Immature natural killer cell (primary cell): ENCODE measurements at regions not wholly inside any gene's neighbourhood (a gene's known extent, or its start where the extent isn't known, plus 50 kb on each side); places are given as distances from the start of the nearest gene placed in this dataset.
"Not testable (repeated sequence)": the region's sequence is repeated elsewhere in the genome, so short reads cannot be mapped to it uniquely, and the experiment has no call there.

Experiments
- DNase-seq, 3 donors: peaks; one replicate each; pipeline ENCODE4 v3.0.0; 2022; ENCODE audit warnings: mixed read lengths in 1 of 3
- H3K27ac Mint-ChIP-seq, 6 donors: one replicate each; pipeline ENCODE4 v1.8.0; 2020; ENCODE audit warnings: mixed read lengths in 6 of 6, mild to moderate bottlenecking in 5 of 6, inconsistent platforms in 4 of 6, moderate library complexity in 3 of 6
- H3K27me3 Mint-ChIP-seq, 3 donors: one replicate each; pipeline ENCODE4 v1.8.0; 2020 to 2021; ENCODE audit warnings: low read depth in 3 of 3, mild to moderate bottlenecking in 3 of 3, mixed read lengths in 3 of 3, moderate library complexity in 3 of 3, inconsistent platforms in 1 of 3
- H3K36me3 Mint-ChIP-seq, 3 donors: one replicate each; pipeline ENCODE4 v1.8.0; 2020; ENCODE audit warnings: mixed read lengths in 3 of 3, inconsistent platforms in 2 of 3, mild to moderate bottlenecking in 2 of 3
- H3K4me1 Mint-ChIP-seq, 2 donors: one replicate each; pipeline ENCODE4 v1.8.0; 2020; ENCODE audit warnings: inconsistent platforms in 2 of 2, mild to moderate bottlenecking in 2 of 2, mixed read lengths in 2 of 2, moderate library complexity in 1 of 2
- H3K4me3 Mint-ChIP-seq, 5 donors: one replicate each; pipeline ENCODE4 v1.8.0; 2020; ENCODE audit warnings: mild to moderate bottlenecking in 5 of 5, mixed read lengths in 5 of 5, inconsistent platforms in 3 of 5, moderate library complexity in 3 of 5
- H3K9me3 Mint-ChIP-seq, 6 donors: one replicate each; pipeline ENCODE4 v1.8.0; 2020; ENCODE audit warnings: mild to moderate bottlenecking in 6 of 6, mixed read lengths in 6 of 6, inconsistent platforms in 4 of 6, moderate library complexity in 3 of 6

DNA sequence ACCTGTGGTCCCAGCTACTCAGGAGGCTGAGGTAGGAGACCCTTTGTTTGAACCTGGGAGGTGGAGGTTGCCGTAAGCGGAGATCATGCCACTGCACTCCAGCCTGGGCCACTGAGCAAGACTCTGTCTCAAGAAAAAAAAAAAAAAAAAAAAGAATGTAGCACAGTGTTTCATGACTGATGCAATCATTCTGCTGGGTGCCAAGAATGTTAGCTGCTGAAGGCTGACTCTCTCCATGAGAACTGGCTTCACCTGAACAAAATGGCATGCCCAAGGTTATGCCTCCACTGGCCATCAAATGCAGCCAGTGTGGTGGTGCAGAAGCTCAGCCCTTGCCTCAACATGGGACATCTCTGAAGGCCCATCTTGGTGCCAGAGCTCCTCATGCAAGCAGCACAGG, 412.1 kb downstream of the ADAM29 start:
- no peaks in the 10 kb centered on the region for H3K4me1 Mint-ChIP-seq
- no peak overlapping the region for H3K27ac Mint-ChIP-seq
- no peaks in the 10 kb centered on the region for H3K27me3 Mint-ChIP-seq
- DNase-seq: no peak
- peaks cover 0 to 3% (median 0%) of the 10 kb centered on the region in 3 donors for H3K36me3 Mint-ChIP-seq
- no peak overlapping the region for H3K4me3 Mint-ChIP-seq
- H3K9me3 Mint-ChIP-seq: peaks cover 10 to 39% (median 12%) of the 10 kb centered on the region in 6 donors

DNA sequence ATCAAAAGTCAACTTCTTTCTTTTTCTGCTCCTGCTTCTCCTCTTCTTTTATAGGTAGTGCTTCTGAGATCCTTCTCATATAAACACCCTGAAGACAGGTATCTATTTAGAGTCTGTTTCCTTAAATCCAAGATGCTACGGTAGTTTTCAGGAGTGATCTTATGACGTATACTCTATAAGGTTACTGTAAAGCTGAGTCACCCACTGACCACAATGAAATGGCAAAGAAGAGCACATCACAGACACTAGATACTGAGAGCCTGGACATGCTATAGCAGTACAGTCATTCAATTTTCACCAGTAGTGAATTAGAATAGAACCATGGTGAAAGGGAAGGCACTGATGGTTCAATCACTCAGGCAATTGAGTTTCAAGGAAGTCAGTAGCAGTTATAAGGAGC, 412.5 kb downstream of the ADAM29 start:
- Mint-ChIP-seq H3K9me3 (peaks cover 10 to 39% (median 12%) of the 10 kb centered on the region in 6 donors), H3K36me3 (peaks cover 0 to 3% (median 0%) of the 10 kb centered on the region in 3 donors), H3K27ac (no peak overlapping the region), H3K27me3 (no peaks in the 10 kb centered on the region), H3K4me3 (no peak overlapping the region), H3K4me1 (no peaks in the 10 kb centered on the region)
- DNase-seq: no peak

DNA sequence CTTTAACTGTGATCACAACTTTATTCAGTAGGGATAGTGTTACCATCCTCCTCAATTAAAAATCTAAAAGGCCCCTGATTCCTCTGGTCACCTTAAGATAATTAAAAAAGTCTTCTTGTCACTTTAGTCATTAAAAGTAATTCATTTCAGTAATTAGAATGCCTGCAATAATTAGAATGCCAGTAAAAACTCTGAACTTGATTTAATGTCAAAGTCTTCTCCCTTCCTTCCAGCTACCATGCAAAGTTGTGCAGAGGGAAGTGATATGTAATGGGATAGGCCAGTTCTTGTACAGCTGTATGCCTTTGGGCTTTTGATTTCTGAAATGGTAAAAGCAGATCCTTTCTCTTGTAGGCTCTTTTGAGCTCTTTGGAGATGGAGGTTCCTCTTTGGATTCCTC, 417.2 kb downstream of the ADAM29 start:
- no peak overlapping the region for H3K27ac Mint-ChIP-seq
- H3K9me3 Mint-ChIP-seq: peaks cover 4 to 30% (median 5%) of the 10 kb centered on the region in 6 donors
- peaks cover 0 to 2% (median 1%) of the 10 kb centered on the region in 3 donors for H3K27me3 Mint-ChIP-seq
- no peaks in the 10 kb centered on the region for H3K36me3 Mint-ChIP-seq
- no peak overlapping the region for H3K4me3 Mint-ChIP-seq
- DNase-seq: no peak
- no peaks in the 10 kb centered on the region for H3K4me1 Mint-ChIP-seq

DNA sequence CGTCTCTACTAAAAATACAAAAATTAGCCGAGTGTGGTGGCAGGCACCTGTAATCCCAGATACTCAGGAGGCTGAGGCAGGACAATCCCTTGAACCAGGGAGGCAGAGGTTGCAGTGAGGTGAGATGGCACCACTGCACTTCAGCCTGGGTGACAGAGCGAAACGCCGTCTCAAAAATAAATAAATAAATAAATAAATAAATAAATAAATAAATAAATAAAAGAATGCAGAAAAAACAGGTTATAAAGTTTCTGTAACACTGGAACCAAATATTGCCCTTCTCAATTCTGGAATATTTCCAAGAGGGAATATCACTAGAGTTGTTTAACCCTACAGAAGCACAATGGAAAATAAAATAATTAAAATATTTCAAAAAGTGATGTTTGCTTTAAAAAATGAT, 418.4 kb downstream of the ADAM29 start:
- peaks cover 2 to 29% (median 8%) of the 10 kb centered on the region in 6 donors for H3K9me3 Mint-ChIP-seq
- not testable (repeated sequence) for H3K27me3 Mint-ChIP-seq, H3K4me1 Mint-ChIP-seq, H3K4me3 Mint-ChIP-seq, DNase-seq, H3K27ac Mint-ChIP-seq, H3K36me3 Mint-ChIP-seq

DNA sequence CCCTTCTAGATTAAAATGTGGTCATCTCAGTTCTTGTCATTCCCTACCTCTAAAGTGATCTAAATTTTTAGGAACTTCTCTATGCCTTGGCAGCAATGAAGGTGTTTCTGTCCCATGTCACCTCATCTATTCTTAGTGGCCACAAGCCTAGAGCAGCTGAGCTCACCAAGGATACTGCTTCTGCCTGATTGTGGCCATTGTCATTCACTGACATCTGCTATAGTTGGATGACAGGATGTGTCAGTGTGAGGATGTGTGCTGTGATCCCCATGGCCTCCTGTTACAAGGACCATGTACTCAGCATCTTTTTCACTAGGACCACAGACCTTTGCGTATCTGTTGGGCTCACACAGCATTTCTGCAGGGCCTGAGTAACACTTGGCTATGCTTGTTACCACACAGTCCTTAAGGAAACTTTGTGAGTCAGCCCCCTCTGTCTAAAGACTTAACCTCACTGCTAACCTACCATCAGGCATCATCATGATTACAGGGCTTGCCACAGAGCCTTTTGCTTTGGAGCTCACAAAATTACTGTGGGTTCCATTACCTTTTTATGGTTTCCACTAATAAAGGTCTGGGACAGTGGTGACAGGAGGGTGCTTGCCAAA, 421.0 kb downstream of the ADAM29 start:
- no peak overlapping the region for H3K4me3 Mint-ChIP-seq
- H3K27ac Mint-ChIP-seq: no peak overlapping the region
- DNase-seq: no peak
- H3K4me1 Mint-ChIP-seq: no peaks in the 10 kb centered on the region
- peaks cover 0 to 2% (median 2%) of the 10 kb centered on the region in 3 donors for H3K27me3 Mint-ChIP-seq
- peaks cover 4 to 19% (median 12%) of the 10 kb centered on the region in 6 donors for H3K9me3 Mint-ChIP-seq
- peaks cover 0 to 4% (median 0%) of the 10 kb centered on the region in 3 donors for H3K36me3 Mint-ChIP-seq

DNA sequence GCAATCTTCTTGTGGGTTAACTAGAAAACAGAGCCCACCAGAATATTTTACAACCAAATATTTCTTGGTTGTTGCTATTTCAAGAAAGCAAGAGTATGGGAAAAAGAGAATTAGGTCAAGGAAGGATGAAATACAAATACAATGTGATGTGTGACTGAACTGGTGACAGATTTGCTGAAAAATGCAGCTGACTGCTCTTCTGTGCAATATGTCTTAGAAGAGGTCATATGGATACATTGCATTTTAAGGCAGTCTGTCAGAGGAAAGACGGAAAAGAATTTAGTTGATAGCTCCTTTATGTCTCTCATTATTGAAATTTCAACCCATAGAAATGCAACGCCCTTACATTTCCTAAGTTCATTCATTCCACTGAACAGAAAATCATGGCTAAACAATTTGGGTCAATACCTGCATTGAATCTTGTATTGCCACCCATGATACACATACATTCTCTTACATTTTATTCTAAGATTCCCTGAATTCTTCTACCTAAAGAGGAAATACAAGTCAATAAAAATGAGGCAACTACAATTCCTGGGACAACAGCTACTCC, 423.1 kb downstream of the ADAM29 start:
- Mint-ChIP-seq H3K4me1 (no peaks in the 10 kb centered on the region), H3K27me3 (peaks cover 0 to 2% (median 2%) of the 10 kb centered on the region in 3 donors), H3K9me3 (peaks cover 6 to 28% (median 15%) of the 10 kb centered on the region in 6 donors), H3K36me3 (peaks cover 0 to 5% (median 0%) of the 10 kb centered on the region in 3 donors), H3K27ac (no peak overlapping the region), H3K4me3 (no peak overlapping the region)
- no peak for DNase-seq

DNA sequence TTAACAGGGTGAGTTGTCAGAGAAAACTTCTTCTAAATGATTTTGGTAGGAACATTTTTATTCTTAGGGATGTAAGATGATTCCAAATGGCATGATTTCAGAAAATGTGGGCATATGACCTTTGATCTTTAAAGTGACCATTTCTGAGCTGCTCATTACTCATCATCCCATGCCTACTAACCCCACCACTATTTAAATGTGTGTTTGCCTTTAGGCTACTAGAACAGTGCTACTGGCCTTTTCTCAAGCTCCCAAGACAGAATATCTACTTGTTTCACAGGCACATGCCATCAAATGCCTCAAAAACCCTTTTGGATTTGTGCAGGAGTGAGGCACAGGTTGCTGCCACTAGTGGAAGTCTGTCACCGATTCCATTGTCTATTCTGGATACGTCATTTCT, 428.2 kb downstream of the ADAM29 start:
- H3K4me1 Mint-ChIP-seq: no peaks in the 10 kb centered on the region
- H3K27ac Mint-ChIP-seq: no peak overlapping the region
- H3K27me3 Mint-ChIP-seq: peaks cover 0 to 2% (median 0%) of the 10 kb centered on the region in 3 donors
- no peak overlapping the region for H3K4me3 Mint-ChIP-seq
- H3K9me3 Mint-ChIP-seq: peaks cover 8 to 34% (median 19%) of the 10 kb centered on the region in 6 donors
- H3K36me3 Mint-ChIP-seq: peaks cover 0 to 5% (median 0%) of the 10 kb centered on the region in 3 donors
- DNase-seq: no peak

DNA sequence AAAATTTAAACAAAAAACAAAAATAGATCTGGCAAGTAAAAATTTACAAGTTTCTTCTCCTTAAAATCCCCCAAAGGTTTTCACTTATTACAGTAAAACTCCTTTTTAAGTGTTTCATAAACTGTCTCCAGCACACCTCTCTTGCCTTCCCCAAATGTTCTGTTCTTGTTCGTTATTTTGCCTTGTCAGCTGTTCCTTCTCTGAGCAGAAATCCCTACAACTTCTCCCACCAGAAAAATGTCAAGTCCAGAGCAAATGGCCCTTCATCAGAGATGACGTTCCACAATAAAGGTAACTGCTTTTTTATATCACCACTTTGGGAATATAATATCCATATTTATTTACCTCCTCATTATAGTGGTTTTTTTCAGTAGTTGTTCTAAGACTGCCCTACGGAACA, 432.1 kb downstream of the ADAM29 start:
- Mint-ChIP-seq H3K9me3 (peaks cover 8 to 38% (median 23%) of the 10 kb centered on the region in 6 donors), H3K27ac (no peak overlapping the region), H3K4me1 (no peaks in the 10 kb centered on the region), H3K36me3 (no peaks in the 10 kb centered on the region), H3K4me3 (no peak overlapping the region), H3K27me3 (peaks cover 0 to 2% (median 0%) of the 10 kb centered on the region in 3 donors)
- DNase-seq: no peak

DNA sequence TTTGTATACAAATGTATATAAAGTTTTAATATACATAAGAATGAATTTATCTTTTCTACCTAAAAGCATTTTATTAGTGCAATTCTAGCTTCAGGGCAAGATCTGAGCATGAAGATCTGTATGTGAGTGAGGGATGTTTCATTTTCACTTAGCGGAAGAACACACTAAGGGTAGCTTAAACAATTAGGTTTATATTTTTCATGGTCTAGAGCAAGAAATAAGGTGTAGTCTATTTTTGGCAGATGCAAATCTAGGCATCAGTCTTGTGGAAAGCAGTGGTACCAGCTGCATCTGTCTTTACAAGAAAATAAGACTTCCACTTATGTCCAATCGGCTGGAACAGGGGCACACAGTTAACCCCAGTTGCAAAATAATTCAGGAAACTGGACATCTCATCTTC, 433.3 kb downstream of the ADAM29 start:
- Mint-ChIP-seq H3K36me3 (no peaks in the 10 kb centered on the region), H3K9me3 (peaks cover 9 to 37% (median 22%) of the 10 kb centered on the region in 6 donors), H3K27me3 (peaks cover 0 to 2% (median 0%) of the 10 kb centered on the region in 3 donors), H3K27ac (no peak overlapping the region), H3K4me1 (no peaks in the 10 kb centered on the region), H3K4me3 (no peak overlapping the region)
- no peak for DNase-seq

DNA sequence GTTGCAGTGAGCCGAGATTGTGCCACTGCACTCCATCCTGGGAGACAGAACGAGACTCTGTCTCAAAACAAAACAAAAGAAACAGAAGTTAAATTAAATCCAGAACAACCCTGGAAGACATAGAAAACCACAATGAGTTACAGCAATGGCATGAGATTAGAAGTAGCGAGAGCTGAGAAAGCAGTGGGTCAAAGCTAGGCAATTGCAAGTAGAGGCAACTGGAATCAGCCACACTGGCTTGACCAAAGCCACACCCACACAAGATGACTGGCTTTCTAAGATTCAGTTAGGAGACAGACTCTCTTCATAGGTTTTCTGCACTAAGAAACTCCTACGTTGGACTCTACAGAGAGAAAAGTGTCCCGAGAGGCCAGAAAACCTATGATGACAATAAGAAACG, 443.0 kb downstream of the GPM6A start:
- DNase-seq: no peak
- Mint-ChIP-seq H3K27me3 (peaks cover 0 to 3% (median 0%) of the 10 kb centered on the region in 3 donors), H3K9me3 (peaks cover 0 to 15% (median 4%) of the 10 kb centered on the region in 6 donors), H3K27ac (no peak overlapping the region), H3K4me1 (no peaks in the 10 kb centered on the region), H3K4me3 (no peak overlapping the region), H3K36me3 (no peaks in the 10 kb centered on the region)

DNA sequence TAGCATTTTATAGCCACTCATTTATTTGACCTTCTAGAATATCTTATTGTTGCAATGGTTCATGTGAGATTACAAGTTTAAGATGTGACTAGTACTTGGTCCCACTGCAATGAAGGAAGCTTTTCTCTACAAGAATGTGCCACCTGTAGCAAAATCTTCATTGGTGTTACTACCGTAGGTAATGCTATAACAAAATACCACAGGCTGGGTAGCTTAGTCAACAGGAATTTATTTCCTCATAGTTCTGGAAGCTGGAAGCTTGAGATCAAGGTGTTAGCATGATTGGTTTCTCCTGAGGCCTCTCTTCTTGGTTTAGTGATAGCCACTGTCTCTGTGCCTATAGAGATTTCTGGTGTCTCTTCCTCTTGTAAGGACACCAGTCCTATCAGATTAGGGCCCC, 441.0 kb downstream of the GPM6A start:
- Mint-ChIP-seq H3K27me3 (peaks cover 0 to 3% (median 0%) of the 10 kb centered on the region in 3 donors), H3K4me1 (no peaks in the 10 kb centered on the region), H3K4me3 (no peak overlapping the region), H3K9me3 (peaks cover 0 to 15% (median 5%) of the 10 kb centered on the region in 6 donors), H3K36me3 (no peaks in the 10 kb centered on the region), H3K27ac (no peak overlapping the region)
- DNase-seq: no peak

DNA sequence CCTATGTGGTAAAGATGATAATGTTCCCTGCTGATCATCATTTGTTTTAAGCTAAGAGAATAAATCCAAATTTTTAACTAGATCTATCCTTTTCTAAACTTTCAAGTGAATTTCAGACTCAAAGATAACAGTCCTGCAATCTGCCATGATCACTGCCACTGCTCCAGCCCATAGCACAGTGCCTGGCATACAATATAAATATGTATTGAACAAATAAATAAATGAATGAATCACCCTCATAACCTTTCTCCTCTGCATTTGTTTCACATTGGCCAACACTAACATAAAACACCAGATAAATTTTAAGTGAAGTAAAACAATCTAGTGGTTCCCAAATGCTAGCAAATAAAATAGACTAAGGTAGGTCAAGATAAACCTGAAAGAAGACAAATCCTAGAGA, 439.0 kb downstream of the GPM6A start:
- no peak overlapping the region for H3K4me3 Mint-ChIP-seq
- H3K27ac Mint-ChIP-seq: no peak overlapping the region
- H3K36me3 Mint-ChIP-seq: no peaks in the 10 kb centered on the region
- H3K9me3 Mint-ChIP-seq: peaks cover 0 to 23% (median 6%) of the 10 kb centered on the region in 6 donors
- no peak for DNase-seq
- H3K27me3 Mint-ChIP-seq: peaks cover 0 to 5% (median 0%) of the 10 kb centered on the region in 3 donors
- no peaks in the 10 kb centered on the region for H3K4me1 Mint-ChIP-seq

DNA sequence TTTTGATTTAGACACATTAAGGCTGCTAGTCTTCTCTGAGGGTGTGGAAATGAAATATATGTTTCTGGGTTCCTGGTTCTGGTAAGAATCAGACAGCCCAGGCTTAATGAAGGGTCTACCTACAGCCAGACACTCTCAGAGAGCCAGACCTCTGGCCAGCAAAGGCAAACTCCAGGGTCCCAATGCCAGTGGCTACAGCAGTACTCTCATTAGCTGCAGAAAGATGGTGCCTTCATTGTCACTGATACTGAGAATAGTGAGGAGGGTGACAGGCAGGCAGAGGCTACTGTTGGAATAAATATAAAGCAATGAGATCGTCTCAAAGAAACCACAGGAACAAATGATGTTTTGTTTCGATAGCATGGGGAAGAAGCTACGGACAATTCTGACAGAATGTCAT, 437.6 kb downstream of the GPM6A start:
- peaks cover 0 to 20% (median 11%) of the 10 kb centered on the region in 6 donors for H3K9me3 Mint-ChIP-seq
- no peaks in the 10 kb centered on the region for H3K4me1 Mint-ChIP-seq
- H3K27me3 Mint-ChIP-seq: peaks cover 0 to 5% (median 0%) of the 10 kb centered on the region in 3 donors
- H3K27ac Mint-ChIP-seq: no peak overlapping the region
- H3K36me3 Mint-ChIP-seq: no peaks in the 10 kb centered on the region
- no peak for DNase-seq
- H3K4me3 Mint-ChIP-seq: no peak overlapping the region

DNA sequence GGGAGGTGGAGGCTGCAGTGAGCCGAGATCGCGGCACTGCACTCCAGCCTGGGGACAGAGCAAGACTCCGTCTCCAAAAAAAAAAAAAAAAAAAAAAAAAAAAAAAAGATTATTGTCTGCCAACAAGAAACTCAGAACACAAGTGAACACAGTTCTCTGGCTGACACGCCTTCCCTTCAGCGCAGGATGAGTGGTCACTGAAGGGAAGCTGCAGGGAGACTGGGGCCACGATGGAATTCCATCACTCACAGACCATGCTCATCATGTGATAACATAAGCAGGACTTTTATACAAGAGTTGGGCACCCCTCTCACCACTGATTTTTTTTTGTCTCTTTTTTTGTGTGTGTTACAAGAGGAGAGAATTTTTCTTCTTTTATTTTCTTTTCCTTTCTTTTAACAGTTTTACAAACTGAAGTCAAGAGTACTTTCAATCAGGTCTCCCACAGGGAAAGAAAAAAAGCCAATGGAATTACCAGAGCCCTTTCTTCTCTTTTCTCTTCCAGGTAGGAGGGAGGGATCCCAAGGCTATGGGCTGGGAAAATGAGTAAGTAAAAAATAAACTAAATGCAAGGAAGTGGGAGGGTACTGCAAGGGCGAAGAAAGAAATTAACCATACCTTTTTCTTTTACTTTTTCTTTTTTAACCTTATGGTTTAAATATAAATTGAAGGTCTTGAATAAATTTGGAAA, 435.6 kb downstream of the GPM6A start:
- Mint-ChIP-seq H3K27ac (no peak overlapping the region), H3K36me3 (no peaks in the 10 kb centered on the region), H3K9me3 (peaks cover 0 to 30% (median 12%) of the 10 kb centered on the region in 6 donors), H3K4me1 (no peaks in the 10 kb centered on the region), H3K4me3 (no peak overlapping the region), H3K27me3 (peaks cover 0 to 5% (median 5%) of the 10 kb centered on the region in 3 donors)
- no peak for DNase-seq
